ENCODE measurements at regions not wholly inside any gene's neighbourhood (a gene's known extent, or its start where the extent isn't known, plus 50 kb on each side); places are given as distances from the start of the nearest gene placed in this dataset.

- Histone ChIP-seq H3K4me3 (no peak overlapping the region), H3K9ac (ENCODE audit: low read depth in 2 of 2, low read length in 2 of 2) (no peak overlapping the region), H3K4me1 (no peaks in the 10 kb centered on the region), H3K27me3 (no peaks in the 10 kb centered on the region), H3K27ac (no peak overlapping the region), H3K9me3 (no peaks in the 10 kb centered on the region), H3K36me3 (no peaks in the 10 kb centered on the region)
- intact Hi-C loops (cut with DNase I): no loop called here
- DNase-seq: no peak
- TF ChIP-seq CTCF (IDR thresholded peaks at IDR 0.05): no peak
These were observed 143.0 kb upstream of the GYPA start for GRCh38 chr4:144283526-144283925.

GRCh38 chr4:144284026-144284425 is 143.5 kb upstream of the GYPA start:
- no peak overlapping the region for H3K27ac ChIP-seq

GRCh38 chr4:144288011-144288903 is 147.7 kb upstream of the GYPA start:
- Histone ChIP-seq H3K36me3 (no peaks in the 10 kb centered on the region), H3K9ac (ENCODE audit: low read depth in 2 of 2, low read length in 2 of 2) (no peak overlapping the region), H3K4me3 (no peak overlapping the region), H3K27ac (no peak overlapping the region), H3K9me3 (no peaks in the 10 kb centered on the region), H3K4me1 (no peaks in the 10 kb centered on the region), H3K27me3 (peaks cover 6% of the 10 kb centered on the region)
- no peak for TF ChIP-seq CTCF (IDR thresholded peaks at IDR 0.05)
- intact Hi-C loops (cut with DNase I): no loop called here
- DNase-seq: no peak

More at GRCh38 chr4:144284026-144284425, 143.5 kb upstream of the GYPA start:
- intact Hi-C loops (cut with DNase I): no loop called here
- Histone ChIP-seq H3K4me1 (no peaks in the 10 kb centered on the region), H3K9ac (ENCODE audit: low read depth in 2 of 2, low read length in 2 of 2) (no peak overlapping the region), H3K4me3 (no peak overlapping the region), H3K27me3 (no peaks in the 10 kb centered on the region), H3K9me3 (no peaks in the 10 kb centered on the region), H3K36me3 (no peaks in the 10 kb centered on the region)
- DNase-seq: no peak
- TF ChIP-seq CTCF (IDR thresholded peaks at IDR 0.05): no peak

- no peak overlapping the region for H3K4me3 ChIP-seq
- H3K9ac ChIP-seq (ENCODE audit: low read depth in 2 of 2, low read length in 2 of 2): no peak overlapping the region
- peaks cover 6% of the 10 kb centered on the region for H3K27me3 ChIP-seq
- intact Hi-C loops (cut with DNase I): no loop called here
- H3K27ac ChIP-seq: no peak overlapping the region
- no peaks in the 10 kb centered on the region for H3K9me3 ChIP-seq
- no peaks in the 10 kb centered on the region for H3K36me3 ChIP-seq
- no peak for TF ChIP-seq CTCF (IDR thresholded peaks at IDR 0.05)
- H3K4me1 ChIP-seq: no peaks in the 10 kb centered on the region
- no peak for DNase-seq
These were observed 149.3 kb upstream of the GYPA start for GRCh38 chr4:144289667-144290428.

GRCh38 chr4:144291164-144291563 is 150.6 kb upstream of the GYPA start:
- Histone ChIP-seq H3K36me3 (no peaks in the 10 kb centered on the region), H3K9me3 (no peaks in the 10 kb centered on the region), H3K4me3 (no peak overlapping the region), H3K27ac (no peak overlapping the region), H3K9ac (ENCODE audit: low read depth in 2 of 2, low read length in 2 of 2) (no peak overlapping the region), H3K4me1 (no peaks in the 10 kb centered on the region), H3K27me3 (peaks cover 6% of the 10 kb centered on the region)
- intact Hi-C loops (cut with DNase I): no loop called here
- TF ChIP-seq CTCF (IDR thresholded peaks at IDR 0.05): no peak
- no peak for DNase-seq

Data from colonic mucosa (tissue), 4 donors.